HEK293T (cell line): ENCODE measurements at regions not wholly inside any gene's neighbourhood (a gene's known extent, or its start where the extent isn't known, plus 50 kb on each side); places are given as distances from the start of the nearest gene placed in this dataset.

Source experiments
- ARNT ChIP-seq: fragments of 450-650 bp; IDR thresholded peaks from 2 replicates; pipeline ENCODE4 v1.6.1; 2017; ENCODE audit warnings: mild to moderate bottlenecking
- CTBP1 ChIP-seq: fragments of 450-650 bp; IDR thresholded peaks from 2 replicates; pipeline ENCODE4 v1.6.1; 2016; ENCODE audit warnings: borderline replicate concordance
- FOXM1 ChIP-seq: fragments of 450-650 bp; IDR thresholded peaks from 2 replicates; pipeline ENCODE4 v1.6.1; 2017; ENCODE audit warnings: mild to moderate bottlenecking, borderline replicate concordance
- HDGF ChIP-seq: fragments of 450-650 bp; IDR thresholded peaks from 2 replicates; pipeline ENCODE4 v1.6.1; 2017; ENCODE audit warnings: antibody characterized with exemption, borderline replicate concordance
- LEF1 ChIP-seq: fragments of 450-650 bp; IDR thresholded peaks from 2 replicates; pipeline ENCODE4 v1.6.1; 2017; ENCODE audit warnings: mild to moderate bottlenecking, borderline replicate concordance
- SP1 ChIP-seq: fragments of 450-650 bp; IDR thresholded peaks from 2 replicates; pipeline ENCODE4 v1.6.1; 2017
- SUZ12 ChIP-seq: fragments of 450-650 bp; IDR thresholded peaks from 2 replicates; pipeline ENCODE4 v1.6.1; 2016; ENCODE audit warnings: mild to moderate bottlenecking
- ZNF384 ChIP-seq: fragments of 450-650 bp; IDR thresholded peaks from 2 replicates; pipeline ENCODE4 v1.6.1; 2016

GRCh38 chr17:54736573-54736972 lies 164.1 kb upstream of the TOM1L1 start:
- no peak for TF ChIP-seq HDGF
- TF ChIP-seq SUZ12 = no peak
- no peak for TF ChIP-seq ZNF384
- TF ChIP-seq CTBP1 = no peak
- TF ChIP-seq FOXM1 = no peak
- TF ChIP-seq SP1 = no peak
- no peak for TF ChIP-seq LEF1
- TF ChIP-seq ARNT = no peak
